OCI-LY7 (cell line): ENCODE measurements at regions not wholly inside any gene's neighbourhood (a gene's known extent, or its start where the extent isn't known, plus 50 kb on each side); places are given as distances from the start of the nearest gene placed in this dataset.
"Not testable (repeated sequence)": the region's sequence is repeated elsewhere in the genome, so short reads cannot be mapped to it uniquely, and the experiment has no call there.

Experiments
- EZH2phosphoT487 ChIP-seq: fragments of 200-600 bp; sonication (generic); IDR thresholded peaks from 2 replicates; pipeline ENCODE4 v1.6.1; 2018; ENCODE audit warnings: low read depth, borderline replicate concordance, mild to moderate bottlenecking, mixed run types, antibody characterized with exemption, low read length, moderate library complexity, mixed read lengths
- TF ChIP-seq, protein P1 (sequence below): fragments of 200-600 bp; sonication (generic); conservative IDR thresholded peaks from 2 replicates; pipeline ENCODE4 v1.5.1; 2014; ENCODE audit warnings: mild to moderate bottlenecking, antibody characterized with exemption, low read length, moderate library complexity, mixed read lengths

DNA sequence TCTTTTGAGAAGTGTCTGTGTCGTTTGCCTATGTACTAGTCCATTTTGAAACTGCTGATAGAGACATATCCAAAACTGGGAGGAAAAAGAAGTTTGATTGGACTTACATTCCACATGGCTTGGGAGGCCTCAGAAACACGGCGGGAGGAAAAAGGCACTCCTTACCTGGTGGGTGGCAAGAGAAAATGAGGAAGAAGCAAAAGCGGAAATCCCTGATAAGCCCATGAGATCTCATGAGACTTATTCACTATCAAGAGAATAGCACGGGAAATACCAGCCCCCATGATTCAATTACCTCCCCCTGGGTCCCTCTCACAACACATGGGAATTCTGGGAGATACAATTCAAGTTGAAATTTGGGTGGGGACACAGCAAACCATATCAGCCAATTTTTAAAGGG, 727.6 kb downstream of the TMEM121 start:
- TF ChIP-seq, protein P1, sequence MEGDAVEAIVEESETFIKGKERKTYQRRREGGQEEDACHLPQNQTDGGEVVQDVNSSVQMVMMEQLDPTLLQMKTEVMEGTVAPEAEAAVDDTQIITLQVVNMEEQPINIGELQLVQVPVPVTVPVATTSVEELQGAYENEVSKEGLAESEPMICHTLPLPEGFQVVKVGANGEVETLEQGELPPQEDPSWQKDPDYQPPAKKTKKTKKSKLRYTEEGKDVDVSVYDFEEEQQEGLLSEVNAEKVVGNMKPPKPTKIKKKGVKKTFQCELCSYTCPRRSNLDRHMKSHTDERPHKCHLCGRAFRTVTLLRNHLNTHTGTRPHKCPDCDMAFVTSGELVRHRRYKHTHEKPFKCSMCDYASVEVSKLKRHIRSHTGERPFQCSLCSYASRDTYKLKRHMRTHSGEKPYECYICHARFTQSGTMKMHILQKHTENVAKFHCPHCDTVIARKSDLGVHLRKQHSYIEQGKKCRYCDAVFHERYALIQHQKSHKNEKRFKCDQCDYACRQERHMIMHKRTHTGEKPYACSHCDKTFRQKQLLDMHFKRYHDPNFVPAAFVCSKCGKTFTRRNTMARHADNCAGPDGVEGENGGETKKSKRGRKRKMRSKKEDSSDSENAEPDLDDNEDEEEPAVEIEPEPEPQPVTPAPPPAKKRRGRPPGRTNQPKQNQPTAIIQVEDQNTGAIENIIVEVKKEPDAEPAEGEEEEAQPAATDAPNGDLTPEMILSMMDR = not testable (repeated sequence)
- not testable (repeated sequence) for TF ChIP-seq EZH2phosphoT487
